Transverse colon (tissue), 3 donors: ENCODE measurements at regions not wholly inside any gene's neighbourhood (a gene's known extent, or its start where the extent isn't known, plus 50 kb on each side); places are given as distances from the start of the nearest gene placed in this dataset.

Experiments used
- CTCF ChIP-seq, 5 experiments: fragments of 200-600 bp in 3 of 5; fragments of 450-650 bp in 2 of 5; sonication (generic) in 3 of 5; IDR thresholded peaks; 1 replicate in 2 of 5; 2 replicates in 3 of 5; pipeline ENCODE4 v1.5.1; 2016 to 2017; ENCODE audit warnings: antibody characterized with exemption in 5 of 5, inconsistent platforms in 3 of 5, mild to moderate bottlenecking in 2 of 5, moderate library complexity in 1 of 5
- POLR2A ChIP-seq: fragments of 450-650 bp; IDR thresholded peaks from one replicate; pipeline ENCODE4 v1.6.1; 2016; ENCODE audit warnings: antibody characterized with exemption, mild to moderate bottlenecking, moderate library complexity

- TF ChIP-seq CTCF (IDR thresholded peaks at IDR 0.05) (no peak), POLR2A (no peak)
Measured at GRCh38 chr3:177352424-177352823, 155.1 kb upstream of the TBL1XR1 start.
